Caco-2 (cell line): ENCODE measurements at regions not wholly inside any gene's neighbourhood (a gene's known extent, or its start where the extent isn't known, plus 50 kb on each side); places are given as distances from the start of the nearest gene placed in this dataset.

Experiments
- BruUV-seq: library from RNA; stranded (reverse); fragments of 400-500 nt; replicated peaks from 2 replicates; lab custom pipeline; 2021; lab: Mats Ljungman, UMichigan
- CTCF ChIA-PET: fragments of 300-600 bp; sonication (Branson Sonifier 250); formaldehyde crosslinking; loops from one replicate; lab custom pipeline; 2022; ENCODE audit warnings: antibody characterized with exemption; lab: Charles Lee
- POLR2A ChIA-PET: fragments of 300-600 bp; sonication (Branson Sonifier 250); formaldehyde crosslinking; loops from one replicate; lab custom pipeline; 2022; ENCODE audit warnings: antibody characterized with exemption; lab: Charles Lee
- DNase-seq, 2 experiments: peaks; one replicate each; pipeline versions ENCODE4 v3.0.0 to v3.0.0-alpha.2; 2020 to 2022
- H3K27me3 ChIP-seq: replicated peaks from 2 replicates; pipeline ENCODE4 v1.6.0; 2011; ENCODE audit warnings: low read length; ENCODE audit not compliant: control insufficient read depth, insufficient read depth
- H3K36me3 ChIP-seq: 2 replicates; pipeline ENCODE4 v1.5.1; 2011; ENCODE audit warnings: low read length; ENCODE audit not compliant: control insufficient read depth, insufficient read depth
- H3K4me1 ChIP-seq: fragments of 250-450 bp; sonication (Bioruptor Pico); 2 replicates; pipeline ENCODE4 v1.5.1; 2020; ENCODE audit warnings: mild to moderate bottlenecking
- H3K4me3 ChIP-seq: 2 replicates; pipeline ENCODE4 v1.5.1; 2011; ENCODE audit warnings: low read depth, mild to moderate bottlenecking, control low read depth, low read length
- H3K9me3 ChIP-seq: fragments of 250-450 bp; sonication (Bioruptor Pico); 2 replicates; pipeline ENCODE4 v1.5.1; 2020; ENCODE audit warnings: mild to moderate bottlenecking, moderate library complexity
- H3K27ac Mint-ChIP-seq: one replicate; pipeline ENCODE4 v1.8.0; 2022; ENCODE audit warnings: mixed read lengths; ENCODE audit not compliant: unreplicated experiment
- H3K27me3 Mint-ChIP-seq: one replicate; pipeline ENCODE4 v1.8.0; 2022; ENCODE audit warnings: mixed read lengths; ENCODE audit not compliant: insufficient read depth, unreplicated experiment
- H3K36me3 Mint-ChIP-seq: one replicate; pipeline ENCODE4 v1.8.0; 2022; ENCODE audit warnings: mild to moderate bottlenecking, mixed read lengths; ENCODE audit not compliant: insufficient read depth, unreplicated experiment
- H3K4me1 Mint-ChIP-seq: one replicate; pipeline ENCODE4 v1.8.0; 2022; ENCODE audit warnings: low read depth, mixed read lengths; ENCODE audit not compliant: unreplicated experiment
- H3K4me3 Mint-ChIP-seq: one replicate; pipeline ENCODE4 v1.8.0; 2022; ENCODE audit warnings: mild to moderate bottlenecking, moderate library complexity, mixed read lengths; ENCODE audit not compliant: unreplicated experiment
- H3K9me3 Mint-ChIP-seq: one replicate; pipeline ENCODE4 v1.8.0; 2022; ENCODE audit warnings: mixed read lengths; ENCODE audit not compliant: unreplicated experiment
- intact Hi-C: fragments of 100-400 bp; cut with micrococcal nuclease; formaldehyde crosslinking; loops from one replicate; pipeline ENCODE4 v1.10.0; 2022; ENCODE audit not compliant: unreplicated experiment
- TF ChIP-seq, protein P1 (sequence below), 2 experiments: fragments of 200-600 bp in 1 of 2; IDR thresholded peaks; 1 replicate in 1 of 2; 2 replicates in 1 of 2; pipeline versions ENCODE4 v1.5.1 to v1.8.0; 2011 to 2022; ENCODE audit warnings: antibody characterized with exemption in 1 of 2, control low read depth in 1 of 2, inconsistent platforms in 1 of 2, low read depth in 1 of 2, low read length in 1 of 2, mild to moderate bottlenecking in 1 of 2, moderate library complexity in 1 of 2; ENCODE audit not compliant: insufficient read depth in 1 of 2, severe bottlenecking in 1 of 2, unreplicated experiment in 1 of 2

DNA sequence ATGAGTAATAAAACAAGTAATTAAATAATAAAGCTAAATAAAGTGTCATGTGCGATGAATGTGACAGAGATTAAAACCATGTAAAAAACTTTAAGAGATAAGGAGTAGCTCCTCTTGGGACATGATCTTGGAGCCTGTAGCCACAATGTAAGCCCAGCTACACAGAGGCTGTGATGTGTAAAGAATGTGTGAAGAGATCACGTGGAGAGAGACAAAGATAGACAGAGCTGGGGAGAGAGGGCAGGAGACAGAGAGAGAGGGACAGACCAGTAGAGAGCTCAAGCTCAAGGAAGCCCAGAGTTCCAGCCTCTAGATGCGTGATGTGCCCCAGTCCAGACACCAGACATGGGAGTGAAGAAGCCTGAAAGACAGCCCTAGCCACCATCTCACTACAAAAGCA is 644.1 kb downstream of the TNS3 start:
- no TSS peak for BruUV-seq
- Histone ChIP-seq H3K9me3 (no peaks in the 10 kb centered on the region), H3K36me3 (no peaks in the 10 kb centered on the region), H3K4me3 (no peak overlapping the region), H3K27me3 (no peaks in the 10 kb centered on the region), H3K4me1 (no peaks in the 10 kb centered on the region)
- Mint-ChIP-seq H3K9me3 (no peaks in the 10 kb centered on the region), H3K36me3 (no peaks in the 10 kb centered on the region), H3K4me1 (no peaks in the 10 kb centered on the region), H3K4me3 (no peak overlapping the region), H3K27me3 (peaks cover 8% of the 10 kb centered on the region), H3K27ac (no peak overlapping the region)
- ChIA-PET POLR2A (no interaction called here), CTCF (no interaction called here)
- TF ChIP-seq, protein P1, sequence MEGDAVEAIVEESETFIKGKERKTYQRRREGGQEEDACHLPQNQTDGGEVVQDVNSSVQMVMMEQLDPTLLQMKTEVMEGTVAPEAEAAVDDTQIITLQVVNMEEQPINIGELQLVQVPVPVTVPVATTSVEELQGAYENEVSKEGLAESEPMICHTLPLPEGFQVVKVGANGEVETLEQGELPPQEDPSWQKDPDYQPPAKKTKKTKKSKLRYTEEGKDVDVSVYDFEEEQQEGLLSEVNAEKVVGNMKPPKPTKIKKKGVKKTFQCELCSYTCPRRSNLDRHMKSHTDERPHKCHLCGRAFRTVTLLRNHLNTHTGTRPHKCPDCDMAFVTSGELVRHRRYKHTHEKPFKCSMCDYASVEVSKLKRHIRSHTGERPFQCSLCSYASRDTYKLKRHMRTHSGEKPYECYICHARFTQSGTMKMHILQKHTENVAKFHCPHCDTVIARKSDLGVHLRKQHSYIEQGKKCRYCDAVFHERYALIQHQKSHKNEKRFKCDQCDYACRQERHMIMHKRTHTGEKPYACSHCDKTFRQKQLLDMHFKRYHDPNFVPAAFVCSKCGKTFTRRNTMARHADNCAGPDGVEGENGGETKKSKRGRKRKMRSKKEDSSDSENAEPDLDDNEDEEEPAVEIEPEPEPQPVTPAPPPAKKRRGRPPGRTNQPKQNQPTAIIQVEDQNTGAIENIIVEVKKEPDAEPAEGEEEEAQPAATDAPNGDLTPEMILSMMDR (IDR thresholded peaks at IDR 0.05; ENCODE audit: insufficient read depth in 1 of 2, low read depth in 1 of 2, low read length in 1 of 2, severe bottlenecking in 1 of 2, unreplicated experiment in 1 of 2): no peak
- intact Hi-C loops: loop anchor here (10.0 kb wide), 1 partner anchor 247 kb away; no protein-coding TSS in a partner anchor
- no peak for DNase-seq

DNA sequence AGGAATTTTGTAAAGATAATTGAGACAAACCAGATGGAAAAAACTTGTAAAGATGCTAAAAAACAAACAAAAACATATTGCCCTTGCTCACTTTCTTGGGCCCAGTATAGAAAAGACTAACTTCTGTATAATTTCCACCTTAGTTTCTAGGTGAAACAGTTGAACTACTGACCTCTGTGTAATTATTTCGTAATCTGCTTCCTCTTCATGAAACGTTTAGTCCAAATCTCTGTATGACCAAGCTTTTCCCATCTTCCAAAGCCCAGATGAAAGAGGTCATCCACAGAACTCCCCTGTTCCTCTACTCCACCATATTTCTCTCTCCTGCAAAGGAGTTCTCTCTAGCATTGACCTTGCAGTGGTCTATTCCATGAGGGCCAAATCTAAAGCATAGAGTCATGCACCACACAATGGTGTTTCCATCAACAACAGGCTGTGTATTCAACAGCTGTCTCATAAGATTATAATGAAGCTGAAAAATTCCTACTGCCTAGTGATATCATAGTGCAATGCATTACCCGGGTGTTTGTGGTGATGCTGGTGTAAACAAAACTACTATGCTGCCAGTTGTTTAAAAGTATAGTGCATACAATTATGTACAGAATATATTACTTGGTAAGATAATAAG is 647.6 kb downstream of the TNS3 start:
- no peaks in the 10 kb centered on the region for H3K9me3 Mint-ChIP-seq
- H3K9me3 ChIP-seq: no peaks in the 10 kb centered on the region
- intact Hi-C loops: loop anchor here (5.0 to 10.0 kb wide), 2 partner anchors 157 to 250 kb away; no protein-coding TSS in a partner anchor
- no peak overlapping the region for H3K4me3 ChIP-seq
- no peak for DNase-seq
- H3K4me1 Mint-ChIP-seq: no peaks in the 10 kb centered on the region
- no TSS peak for BruUV-seq
- no peaks in the 10 kb centered on the region for H3K36me3 Mint-ChIP-seq
- CTCF ChIA-PET: no interaction called here
- TF ChIP-seq, protein P1 (IDR thresholded peaks at IDR 0.05; ENCODE audit: insufficient read depth in 1 of 2, low read depth in 1 of 2, low read length in 1 of 2, severe bottlenecking in 1 of 2, unreplicated experiment in 1 of 2): no peak
- no peak overlapping the region for H3K4me3 Mint-ChIP-seq
- H3K27ac Mint-ChIP-seq: no peak overlapping the region
- H3K27me3 Mint-ChIP-seq: peaks cover 8% of the 10 kb centered on the region
- no peaks in the 10 kb centered on the region for H3K27me3 ChIP-seq
- POLR2A ChIA-PET: no interaction called here
- no peaks in the 10 kb centered on the region for H3K4me1 ChIP-seq
- H3K36me3 ChIP-seq: no peaks in the 10 kb centered on the region

DNA sequence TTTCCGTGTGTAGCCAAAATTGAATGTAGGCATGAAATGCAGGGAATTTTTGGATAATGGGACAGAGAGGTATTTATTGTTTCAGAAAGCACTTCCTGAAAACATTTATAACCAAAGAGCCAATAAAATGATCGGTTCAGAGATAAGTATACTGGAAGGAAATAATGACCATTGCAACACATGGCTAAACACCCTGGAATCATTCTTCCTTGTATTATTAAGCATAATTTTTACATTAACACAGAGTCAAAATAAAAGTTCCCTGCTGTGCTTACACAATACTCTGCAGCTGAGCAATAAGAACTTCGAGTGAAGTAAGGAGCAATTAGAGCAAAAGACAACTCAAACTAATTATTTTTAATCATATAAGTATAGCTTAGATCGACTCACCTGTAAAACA is 648.3 kb downstream of the TNS3 start:
- H3K36me3 ChIP-seq: no peaks in the 10 kb centered on the region
- Mint-ChIP-seq H3K4me3 (no peak overlapping the region), H3K36me3 (no peaks in the 10 kb centered on the region), H3K9me3 (no peaks in the 10 kb centered on the region), H3K4me1 (no peaks in the 10 kb centered on the region), H3K27ac (no peak overlapping the region), H3K27me3 (peaks cover 8% of the 10 kb centered on the region)
- ChIA-PET POLR2A (no interaction called here), CTCF (no interaction called here)
- no peak for DNase-seq
- BruUV-seq: no TSS peak
- TF ChIP-seq, protein P1 (IDR thresholded peaks at IDR 0.05; ENCODE audit: insufficient read depth in 1 of 2, low read depth in 1 of 2, low read length in 1 of 2, severe bottlenecking in 1 of 2, unreplicated experiment in 1 of 2): no peak
- intact Hi-C loops: loop anchor here (5.0 to 10.0 kb wide), 2 partner anchors 156 to 251 kb away; no protein-coding TSS in a partner anchor
- H3K4me3 ChIP-seq: no peak overlapping the region
- no peaks in the 10 kb centered on the region for H3K27me3 ChIP-seq
- H3K4me1 ChIP-seq: no peaks in the 10 kb centered on the region
- no peaks in the 10 kb centered on the region for H3K9me3 ChIP-seq
